ENCODE measurements at regions not wholly inside any gene's neighbourhood (a gene's known extent, or its start where the extent isn't known, plus 50 kb on each side); places are given as distances from the start of the nearest gene placed in this dataset.

DNA sequence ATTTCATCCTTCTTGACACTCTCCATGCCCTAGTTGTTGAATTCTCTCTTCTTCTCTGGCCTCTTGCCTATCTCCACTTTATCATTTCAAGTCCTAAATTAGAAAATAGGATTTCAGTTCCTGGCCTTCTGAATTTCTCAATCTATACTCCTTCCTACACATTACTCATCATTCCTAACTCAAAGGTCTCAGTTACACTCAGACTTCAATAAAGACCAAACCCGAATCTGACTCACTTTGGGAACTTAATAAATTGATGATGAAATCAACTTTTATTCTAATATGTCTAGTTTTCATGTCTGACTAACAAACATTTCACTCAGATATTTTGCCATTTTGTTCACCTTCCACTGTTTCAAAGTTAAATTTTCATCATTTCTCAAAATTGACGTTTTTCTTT is 113.6 kb upstream of the TSLP start:
- H3K27ac ChIP-seq (ENCODE audit: low read depth, low read length), result no peak overlapping the region
- no peak overlapping the region for H3K9ac ChIP-seq (ENCODE audit: low read length)
- no peak overlapping the region for H3K4me2 ChIP-seq (ENCODE audit: low read length)
- no peaks in the 10 kb centered on the region for H3K9me3 ChIP-seq (ENCODE audit: insufficient read depth, low read depth, low read length)
- H3K4me3 ChIP-seq (ENCODE audit: insufficient read depth, low read depth, low read length), result no peak overlapping the region
- DNase-seq (ENCODE audit: low read depth) (peak; percentile 36), FAIRE-seq (no peak)
- Mint-ChIP-seq H3K4me1 (ENCODE audit: low read depth, unreplicated experiment) (no peaks in the 10 kb centered on the region), H3K36me3 (ENCODE audit: low read depth, unreplicated experiment) (no peaks in the 10 kb centered on the region), H3K9me3 (ENCODE audit: unreplicated experiment) (no peaks in the 10 kb centered on the region), H3K27me3 (ENCODE audit: low read depth, unreplicated experiment) (no peaks in the 10 kb centered on the region), H3K27ac (ENCODE audit: unreplicated experiment) (no peak overlapping the region), H3K4me3 (ENCODE audit: unreplicated experiment) (no peak overlapping the region)
- TF ChIP-seq EZH2 (IDR thresholded peaks at IDR 0.05; ENCODE audit: insufficient read depth, low read length), result no peak
- TF ChIP-seq, protein P1, sequence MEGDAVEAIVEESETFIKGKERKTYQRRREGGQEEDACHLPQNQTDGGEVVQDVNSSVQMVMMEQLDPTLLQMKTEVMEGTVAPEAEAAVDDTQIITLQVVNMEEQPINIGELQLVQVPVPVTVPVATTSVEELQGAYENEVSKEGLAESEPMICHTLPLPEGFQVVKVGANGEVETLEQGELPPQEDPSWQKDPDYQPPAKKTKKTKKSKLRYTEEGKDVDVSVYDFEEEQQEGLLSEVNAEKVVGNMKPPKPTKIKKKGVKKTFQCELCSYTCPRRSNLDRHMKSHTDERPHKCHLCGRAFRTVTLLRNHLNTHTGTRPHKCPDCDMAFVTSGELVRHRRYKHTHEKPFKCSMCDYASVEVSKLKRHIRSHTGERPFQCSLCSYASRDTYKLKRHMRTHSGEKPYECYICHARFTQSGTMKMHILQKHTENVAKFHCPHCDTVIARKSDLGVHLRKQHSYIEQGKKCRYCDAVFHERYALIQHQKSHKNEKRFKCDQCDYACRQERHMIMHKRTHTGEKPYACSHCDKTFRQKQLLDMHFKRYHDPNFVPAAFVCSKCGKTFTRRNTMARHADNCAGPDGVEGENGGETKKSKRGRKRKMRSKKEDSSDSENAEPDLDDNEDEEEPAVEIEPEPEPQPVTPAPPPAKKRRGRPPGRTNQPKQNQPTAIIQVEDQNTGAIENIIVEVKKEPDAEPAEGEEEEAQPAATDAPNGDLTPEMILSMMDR (IDR thresholded peaks at IDR 0.05; ENCODE audit: insufficient read depth, low read depth, low read length), result no peak
- no peaks in the 10 kb centered on the region for H3K79me2 ChIP-seq (ENCODE audit: insufficient read depth, low read length)
- no peak overlapping the region for H2AFZ ChIP-seq (ENCODE audit: low read depth, low read length)
- no peaks in the 10 kb centered on the region for H4K20me1 ChIP-seq (ENCODE audit: insufficient read depth, low read length)
- no peaks in the 10 kb centered on the region for H3K36me3 ChIP-seq (ENCODE audit: insufficient read depth, low read length)
- no peaks in the 10 kb centered on the region for H3K4me1 ChIP-seq (ENCODE audit: insufficient read depth, low read length)
- no peaks in the 10 kb centered on the region for H3K27me3 ChIP-seq (ENCODE audit: insufficient read depth, low read length)

DNA sequence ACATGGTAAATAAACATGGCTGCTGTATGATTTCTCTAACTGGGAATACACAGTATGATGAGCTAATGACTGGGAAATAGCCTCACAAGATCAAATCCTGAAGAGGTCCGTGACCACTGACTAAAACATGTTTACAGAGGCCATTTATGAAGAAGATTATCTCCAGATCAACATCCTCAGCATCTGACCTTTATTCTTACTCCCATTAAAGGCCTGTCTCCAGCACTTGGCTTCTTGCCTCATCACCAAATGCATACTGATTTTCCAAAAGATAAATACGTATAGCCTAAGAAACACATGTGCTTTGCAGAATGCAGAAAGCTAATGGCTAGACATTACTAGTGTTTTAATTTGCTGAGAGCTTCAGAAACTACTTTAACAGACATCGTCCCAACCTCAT is 108.0 kb upstream of the TSLP start:
- no peak overlapping the region for H3K27ac Mint-ChIP-seq (ENCODE audit: unreplicated experiment)
- H3K27me3 Mint-ChIP-seq (ENCODE audit: low read depth, unreplicated experiment), result no peaks in the 10 kb centered on the region
- DNase-seq (ENCODE audit: low read depth), result no peak
- Histone ChIP-seq H3K4me3 (ENCODE audit: insufficient read depth, low read depth, low read length) (no peak overlapping the region), H3K9me3 (ENCODE audit: insufficient read depth, low read depth, low read length) (no peaks in the 10 kb centered on the region), H3K9ac (ENCODE audit: low read length) (no peak overlapping the region), H4K20me1 (ENCODE audit: insufficient read depth, low read length) (no peaks in the 10 kb centered on the region), H3K36me3 (ENCODE audit: insufficient read depth, low read length) (no peaks in the 10 kb centered on the region), H3K4me2 (ENCODE audit: low read length) (no peak overlapping the region), H3K4me1 (ENCODE audit: insufficient read depth, low read length) (no peaks in the 10 kb centered on the region), H3K79me2 (ENCODE audit: insufficient read depth, low read length) (no peaks in the 10 kb centered on the region), H2AFZ (ENCODE audit: low read depth, low read length) (no peak overlapping the region), H3K27ac (ENCODE audit: low read depth, low read length) (no peak overlapping the region), H3K27me3 (ENCODE audit: insufficient read depth, low read length) (no peaks in the 10 kb centered on the region)
- no peak for TF ChIP-seq EZH2 (IDR thresholded peaks at IDR 0.05; ENCODE audit: insufficient read depth, low read length)
- TF ChIP-seq, protein P1 (IDR thresholded peaks at IDR 0.05; ENCODE audit: insufficient read depth, low read depth, low read length), result no peak
- no peak overlapping the region for H3K4me3 Mint-ChIP-seq (ENCODE audit: unreplicated experiment)
- H3K9me3 Mint-ChIP-seq (ENCODE audit: unreplicated experiment), result no peaks in the 10 kb centered on the region
- no peaks in the 10 kb centered on the region for H3K36me3 Mint-ChIP-seq (ENCODE audit: low read depth, unreplicated experiment)
- FAIRE-seq, result no peak
- H3K4me1 Mint-ChIP-seq (ENCODE audit: low read depth, unreplicated experiment), result no peaks in the 10 kb centered on the region

- no peak overlapping the region for H3K27ac ChIP-seq (ENCODE audit: low read depth, low read length)
- DNase-seq (ENCODE audit: low read depth) (peak; percentile 68), FAIRE-seq (no peak)
- H4K20me1 ChIP-seq (ENCODE audit: insufficient read depth, low read length), result no peaks in the 10 kb centered on the region
- H3K4me3 ChIP-seq (ENCODE audit: insufficient read depth, low read depth, low read length), result no peak overlapping the region
- H3K9ac ChIP-seq (ENCODE audit: low read length), result no peak overlapping the region
- no peaks in the 10 kb centered on the region for H3K27me3 ChIP-seq (ENCODE audit: insufficient read depth, low read length)
- TF ChIP-seq, protein P1 (IDR thresholded peaks at IDR 0.05; ENCODE audit: insufficient read depth, low read depth, low read length), result no peak
- no peak for TF ChIP-seq EZH2 (IDR thresholded peaks at IDR 0.05; ENCODE audit: insufficient read depth, low read length)
- Mint-ChIP-seq H3K27me3 (ENCODE audit: low read depth, unreplicated experiment) (no peaks in the 10 kb centered on the region), H3K4me1 (ENCODE audit: low read depth, unreplicated experiment) (no peaks in the 10 kb centered on the region), H3K4me3 (ENCODE audit: unreplicated experiment) (no peak overlapping the region), H3K27ac (ENCODE audit: unreplicated experiment) (no peak overlapping the region), H3K36me3 (ENCODE audit: low read depth, unreplicated experiment) (no peaks in the 10 kb centered on the region), H3K9me3 (ENCODE audit: unreplicated experiment) (no peaks in the 10 kb centered on the region)
- no peaks in the 10 kb centered on the region for H3K9me3 ChIP-seq (ENCODE audit: insufficient read depth, low read depth, low read length)
- H2AFZ ChIP-seq (ENCODE audit: low read depth, low read length), result no peak overlapping the region
- no peaks in the 10 kb centered on the region for H3K4me1 ChIP-seq (ENCODE audit: insufficient read depth, low read length)
- H3K79me2 ChIP-seq (ENCODE audit: insufficient read depth, low read length), result no peaks in the 10 kb centered on the region
- H3K36me3 ChIP-seq (ENCODE audit: insufficient read depth, low read length), result no peaks in the 10 kb centered on the region
- no peak overlapping the region for H3K4me2 ChIP-seq (ENCODE audit: low read length)
Observed at GRCh38 chr5:110965773-110966581, 105.5 kb upstream of the TSLP start.

All from astrocyte (in vitro differentiated cells and primary cell).